ENCODE measurements at regions not wholly inside any gene's neighbourhood (a gene's known extent, or its start where the extent isn't known, plus 50 kb on each side); places are given as distances from the start of the nearest gene placed in this dataset.

DNA sequence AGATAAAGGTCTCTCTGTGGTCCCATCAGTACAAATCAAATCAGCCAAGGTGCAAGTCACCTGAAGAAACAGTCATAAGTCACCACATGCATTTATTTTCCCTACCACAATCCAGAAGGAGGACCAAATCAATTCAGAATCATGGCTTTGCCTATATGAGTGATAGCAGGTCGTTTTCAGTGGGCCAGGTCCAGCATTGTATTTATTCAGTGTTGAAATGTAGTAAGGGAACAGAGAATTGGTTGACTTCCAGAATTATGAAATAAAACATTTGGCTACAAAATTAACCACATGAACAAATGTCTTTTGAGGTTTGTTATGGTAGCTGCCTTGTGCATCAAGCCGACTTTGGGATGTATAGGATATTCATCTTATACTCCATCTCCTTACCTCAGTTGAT lies 88.4 kb downstream of the POLR1F start:
- no peak for TF ChIP-seq POLR2AphosphoS5 (IDR thresholded peaks at IDR 0.05; ENCODE audit: low read depth)
- TF ChIP-seq, protein P1, sequence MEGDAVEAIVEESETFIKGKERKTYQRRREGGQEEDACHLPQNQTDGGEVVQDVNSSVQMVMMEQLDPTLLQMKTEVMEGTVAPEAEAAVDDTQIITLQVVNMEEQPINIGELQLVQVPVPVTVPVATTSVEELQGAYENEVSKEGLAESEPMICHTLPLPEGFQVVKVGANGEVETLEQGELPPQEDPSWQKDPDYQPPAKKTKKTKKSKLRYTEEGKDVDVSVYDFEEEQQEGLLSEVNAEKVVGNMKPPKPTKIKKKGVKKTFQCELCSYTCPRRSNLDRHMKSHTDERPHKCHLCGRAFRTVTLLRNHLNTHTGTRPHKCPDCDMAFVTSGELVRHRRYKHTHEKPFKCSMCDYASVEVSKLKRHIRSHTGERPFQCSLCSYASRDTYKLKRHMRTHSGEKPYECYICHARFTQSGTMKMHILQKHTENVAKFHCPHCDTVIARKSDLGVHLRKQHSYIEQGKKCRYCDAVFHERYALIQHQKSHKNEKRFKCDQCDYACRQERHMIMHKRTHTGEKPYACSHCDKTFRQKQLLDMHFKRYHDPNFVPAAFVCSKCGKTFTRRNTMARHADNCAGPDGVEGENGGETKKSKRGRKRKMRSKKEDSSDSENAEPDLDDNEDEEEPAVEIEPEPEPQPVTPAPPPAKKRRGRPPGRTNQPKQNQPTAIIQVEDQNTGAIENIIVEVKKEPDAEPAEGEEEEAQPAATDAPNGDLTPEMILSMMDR (conservative IDR thresholded peaks at IDR 0.05; ENCODE audit: low read depth in 2 of 2), result no peak
- no peak for TF ChIP-seq NANOG (IDR thresholded peaks at IDR 0.05; ENCODE audit: borderline replicate concordance)
- no peak for TF ChIP-seq EZH2phosphoT487 (IDR thresholded peaks at IDR 0.05; ENCODE audit: unreplicated experiment)
- TF ChIP-seq STAT1 (IDR thresholded peaks at IDR 0.05; ENCODE audit: unreplicated experiment), result no peak
- TF ChIP-seq EZH2 (IDR thresholded peaks at IDR 0.05; ENCODE audit: low read depth, unreplicated experiment), result no peak
- TF ChIP-seq, protein P2, sequence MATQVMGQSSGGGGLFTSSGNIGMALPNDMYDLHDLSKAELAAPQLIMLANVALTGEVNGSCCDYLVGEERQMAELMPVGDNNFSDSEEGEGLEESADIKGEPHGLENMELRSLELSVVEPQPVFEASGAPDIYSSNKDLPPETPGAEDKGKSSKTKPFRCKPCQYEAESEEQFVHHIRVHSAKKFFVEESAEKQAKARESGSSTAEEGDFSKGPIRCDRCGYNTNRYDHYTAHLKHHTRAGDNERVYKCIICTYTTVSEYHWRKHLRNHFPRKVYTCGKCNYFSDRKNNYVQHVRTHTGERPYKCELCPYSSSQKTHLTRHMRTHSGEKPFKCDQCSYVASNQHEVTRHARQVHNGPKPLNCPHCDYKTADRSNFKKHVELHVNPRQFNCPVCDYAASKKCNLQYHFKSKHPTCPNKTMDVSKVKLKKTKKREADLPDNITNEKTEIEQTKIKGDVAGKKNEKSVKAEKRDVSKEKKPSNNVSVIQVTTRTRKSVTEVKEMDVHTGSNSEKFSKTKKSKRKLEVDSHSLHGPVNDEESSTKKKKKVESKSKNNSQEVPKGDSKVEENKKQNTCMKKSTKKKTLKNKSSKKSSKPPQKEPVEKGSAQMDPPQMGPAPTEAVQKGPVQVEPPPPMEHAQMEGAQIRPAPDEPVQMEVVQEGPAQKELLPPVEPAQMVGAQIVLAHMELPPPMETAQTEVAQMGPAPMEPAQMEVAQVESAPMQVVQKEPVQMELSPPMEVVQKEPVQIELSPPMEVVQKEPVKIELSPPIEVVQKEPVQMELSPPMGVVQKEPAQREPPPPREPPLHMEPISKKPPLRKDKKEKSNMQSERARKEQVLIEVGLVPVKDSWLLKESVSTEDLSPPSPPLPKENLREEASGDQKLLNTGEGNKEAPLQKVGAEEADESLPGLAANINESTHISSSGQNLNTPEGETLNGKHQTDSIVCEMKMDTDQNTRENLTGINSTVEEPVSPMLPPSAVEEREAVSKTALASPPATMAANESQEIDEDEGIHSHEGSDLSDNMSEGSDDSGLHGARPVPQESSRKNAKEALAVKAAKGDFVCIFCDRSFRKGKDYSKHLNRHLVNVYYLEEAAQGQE (IDR thresholded peaks at IDR 0.05; ENCODE audit: unreplicated experiment), result no peak
- TF ChIP-seq, protein P3, sequence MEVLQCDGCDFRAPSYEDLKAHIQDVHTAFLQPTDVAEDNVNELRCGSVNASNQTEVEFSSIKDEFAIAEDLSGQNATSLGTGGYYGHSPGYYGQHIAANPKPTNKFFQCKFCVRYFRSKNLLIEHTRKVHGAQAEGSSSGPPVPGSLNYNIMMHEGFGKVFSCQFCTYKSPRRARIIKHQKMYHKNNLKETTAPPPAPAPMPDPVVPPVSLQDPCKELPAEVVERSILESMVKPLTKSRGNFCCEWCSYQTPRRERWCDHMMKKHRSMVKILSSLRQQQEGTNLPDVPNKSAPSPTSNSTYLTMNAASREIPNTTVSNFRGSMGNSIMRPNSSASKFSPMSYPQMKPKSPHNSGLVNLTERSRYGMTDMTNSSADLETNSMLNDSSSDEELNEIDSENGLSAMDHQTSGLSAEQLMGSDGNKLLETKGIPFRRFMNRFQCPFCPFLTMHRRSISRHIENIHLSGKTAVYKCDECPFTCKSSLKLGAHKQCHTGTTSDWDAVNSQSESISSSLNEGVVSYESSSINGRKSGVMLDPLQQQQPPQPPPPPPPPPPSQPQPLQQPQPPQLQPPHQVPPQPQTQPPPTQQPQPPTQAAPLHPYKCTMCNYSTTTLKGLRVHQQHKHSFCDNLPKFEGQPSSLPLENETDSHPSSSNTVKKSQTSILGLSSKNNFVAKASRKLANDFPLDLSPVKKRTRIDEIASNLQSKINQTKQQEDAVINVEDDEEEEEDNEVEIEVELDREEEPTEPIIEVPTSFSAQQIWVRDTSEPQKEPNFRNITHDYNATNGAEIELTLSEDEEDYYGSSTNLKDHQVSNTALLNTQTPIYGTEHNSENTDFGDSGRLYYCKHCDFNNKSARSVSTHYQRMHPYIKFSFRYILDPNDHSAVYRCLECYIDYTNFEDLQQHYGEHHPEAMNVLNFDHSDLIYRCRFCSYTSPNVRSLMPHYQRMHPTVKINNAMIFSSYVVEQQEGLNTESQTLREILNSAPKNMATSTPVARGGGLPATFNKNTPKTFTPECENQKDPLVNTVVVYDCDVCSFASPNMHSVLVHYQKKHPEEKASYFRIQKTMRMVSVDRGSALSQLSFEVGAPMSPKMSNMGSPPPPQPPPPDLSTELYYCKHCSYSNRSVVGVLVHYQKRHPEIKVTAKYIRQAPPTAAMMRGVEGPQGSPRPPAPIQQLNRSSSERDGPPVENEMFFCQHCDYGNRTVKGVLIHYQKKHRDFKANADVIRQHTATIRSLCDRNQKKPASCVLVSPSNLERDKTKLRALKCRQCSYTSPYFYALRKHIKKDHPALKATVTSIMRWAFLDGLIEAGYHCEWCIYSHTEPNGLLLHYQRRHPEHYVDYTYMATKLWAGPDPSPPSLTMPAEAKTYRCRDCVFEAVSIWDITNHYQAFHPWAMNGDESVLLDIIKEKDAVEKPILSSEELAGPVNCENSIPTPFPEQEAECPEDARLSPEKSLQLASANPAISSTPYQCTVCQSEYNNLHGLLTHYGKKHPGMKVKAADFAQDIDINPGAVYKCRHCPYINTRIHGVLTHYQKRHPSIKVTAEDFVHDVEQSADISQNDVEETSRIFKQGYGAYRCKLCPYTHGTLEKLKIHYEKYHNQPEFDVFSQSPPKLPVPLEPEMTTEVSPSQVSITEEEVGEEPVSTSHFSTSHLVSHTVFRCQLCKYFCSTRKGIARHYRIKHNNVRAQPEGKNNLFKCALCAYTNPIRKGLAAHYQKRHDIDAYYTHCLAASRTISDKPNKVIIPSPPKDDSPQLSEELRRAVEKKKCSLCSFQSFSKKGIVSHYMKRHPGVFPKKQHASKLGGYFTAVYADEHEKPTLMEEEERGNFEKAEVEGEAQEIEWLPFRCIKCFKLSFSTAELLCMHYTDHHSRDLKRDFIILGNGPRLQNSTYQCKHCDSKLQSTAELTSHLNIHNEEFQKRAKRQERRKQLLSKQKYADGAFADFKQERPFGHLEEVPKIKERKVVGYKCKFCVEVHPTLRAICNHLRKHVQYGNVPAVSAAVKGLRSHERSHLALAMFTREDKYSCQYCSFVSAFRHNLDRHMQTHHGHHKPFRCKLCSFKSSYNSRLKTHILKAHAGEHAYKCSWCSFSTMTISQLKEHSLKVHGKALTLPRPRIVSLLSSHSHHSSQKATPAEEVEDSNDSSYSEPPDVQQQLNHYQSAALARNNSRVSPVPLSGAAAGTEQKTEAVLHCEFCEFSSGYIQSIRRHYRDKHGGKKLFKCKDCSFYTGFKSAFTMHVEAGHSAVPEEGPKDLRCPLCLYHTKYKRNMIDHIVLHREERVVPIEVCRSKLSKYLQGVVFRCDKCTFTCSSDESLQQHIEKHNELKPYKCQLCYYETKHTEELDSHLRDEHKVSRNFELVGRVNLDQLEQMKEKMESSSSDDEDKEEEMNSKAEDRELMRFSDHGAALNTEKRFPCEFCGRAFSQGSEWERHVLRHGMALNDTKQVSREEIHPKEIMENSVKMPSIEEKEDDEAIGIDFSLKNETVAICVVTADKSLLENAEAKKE (CRISPR knock-in tag; IDR thresholded peaks at IDR 0.05), result no peak
